Thymus (tissue), 11 donors: ENCODE measurements at regions not wholly inside any gene's neighbourhood (a gene's known extent, or its start where the extent isn't known, plus 50 kb on each side); places are given as distances from the start of the nearest gene placed in this dataset.
"Not testable (repeated sequence)": the region's sequence is repeated elsewhere in the genome, so short reads cannot be mapped to it uniquely, and the experiment has no call there.

Source experiments
- DNase-seq, 9 donors: peaks; one replicate each; pipeline ENCODE4 v3.0.0-alpha.2; 2013; ENCODE audit warnings: low spot score in 9 of 9, low read depth in 6 of 9, missing footprints in 1 of 9
- H3K27ac ChIP-seq, 2 donors: one replicate each; pipeline ENCODE4 v1.5.1; 2013; ENCODE audit warnings: control low read depth in 1 of 2, low read depth in 1 of 2, low read length in 1 of 2, mild to moderate bottlenecking in 1 of 2, moderate library complexity in 1 of 2
- H3K27me3 ChIP-seq, 2 donors: one replicate each; pipeline ENCODE4 v1.5.1; 2013; ENCODE audit warnings: low read length in 1 of 2; ENCODE audit not compliant: control insufficient read depth in 2 of 2, insufficient read depth in 1 of 2
- H3K36me3 ChIP-seq, 2 donors: one replicate each; pipeline ENCODE4 v1.5.1; 2013; ENCODE audit warnings: low read length in 1 of 2, mild to moderate bottlenecking in 1 of 2, moderate library complexity in 1 of 2; ENCODE audit not compliant: control insufficient read depth in 2 of 2, insufficient read depth in 2 of 2
- H3K4me1 ChIP-seq, 2 donors: one replicate each; pipeline ENCODE4 v1.5.1; 2013; ENCODE audit warnings: low read length in 2 of 2; ENCODE audit not compliant: control insufficient read depth in 2 of 2, insufficient read depth in 2 of 2
- H3K4me3 ChIP-seq, 2 donors: one replicate each; pipeline ENCODE4 v1.5.1; 2013; ENCODE audit warnings: low read length in 2 of 2, control low read depth in 1 of 2, mild to moderate bottlenecking in 1 of 2
- H3K9me3 ChIP-seq, 2 donors: one replicate each; pipeline ENCODE4 v1.5.1; 2013; ENCODE audit warnings: low read length in 1 of 2, mild to moderate bottlenecking in 1 of 2; ENCODE audit not compliant: control insufficient read depth in 2 of 2, insufficient read depth in 1 of 2
- WGBS: extraction: QIAGEN DNeasy Blood & Tissue Kit; methylation state at CpG from one replicate; pipeline ENCODE4 v1.1.7; 2013; 5-methylcytosine and 5-hydroxymethylcytosine counted together
- donor health status: healthy.

DNA sequence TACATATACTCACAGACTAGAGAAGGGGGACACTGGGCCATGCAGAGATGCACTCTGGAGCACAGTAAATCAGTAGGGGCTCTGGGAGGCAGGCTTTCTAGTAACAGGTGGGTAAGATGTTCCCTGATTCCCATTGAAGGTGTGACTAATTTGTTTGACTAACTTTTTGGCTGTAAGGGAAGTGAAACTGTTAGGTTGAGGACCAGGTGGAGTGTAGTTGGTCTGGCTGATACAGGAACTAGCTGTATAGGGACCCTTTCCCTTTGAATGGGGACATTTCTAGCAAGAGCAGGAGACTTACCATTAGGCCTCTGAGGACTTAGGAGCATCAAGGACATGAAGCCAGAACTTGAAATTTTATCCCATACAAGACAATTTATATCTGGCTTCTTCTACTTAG is 989.6 kb upstream of the COX7C start:
- Histone ChIP-seq H3K36me3 (no peaks in the 10 kb centered on the region), H3K27ac (no peak overlapping the region), H3K4me3 (no peak overlapping the region), H3K9me3 (no peaks in the 10 kb centered on the region), H3K4me1 (no peaks in the 10 kb centered on the region), H3K27me3 (no peaks in the 10 kb centered on the region)
- DNase-seq: no peak

DNA sequence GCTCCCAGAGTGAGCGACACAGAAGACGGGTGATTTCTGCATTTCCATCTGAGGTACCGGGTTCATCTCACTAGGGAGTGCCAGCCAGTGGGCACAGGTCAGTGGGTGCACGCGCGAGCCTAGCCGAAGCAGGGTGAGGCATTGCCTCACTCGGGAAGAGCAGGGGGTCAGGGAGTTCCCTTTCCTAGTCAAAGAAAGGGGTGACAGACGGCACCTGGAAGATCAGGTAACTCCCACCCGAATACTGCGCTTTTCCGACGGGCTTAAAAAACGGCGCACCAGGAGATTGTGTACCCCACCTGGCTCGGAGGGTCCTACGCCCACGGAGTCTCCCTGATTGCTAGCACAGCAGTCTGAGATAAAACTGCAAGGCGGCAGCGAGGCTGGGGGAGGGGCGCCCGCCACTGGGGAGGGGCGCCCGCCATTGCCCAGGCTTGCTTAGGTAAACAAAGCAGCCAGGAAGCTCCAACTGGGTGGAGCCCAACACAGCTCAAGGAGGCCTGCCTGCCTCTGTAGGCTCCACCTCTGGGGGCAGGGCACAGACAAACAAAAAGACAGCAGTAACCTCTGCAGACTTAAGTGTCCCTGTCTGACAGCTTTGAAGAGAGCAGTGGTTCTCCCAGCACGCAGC is 979.1 kb upstream of the COX7C start:
- H3K36me3 ChIP-seq, H3K4me3 ChIP-seq, H3K9me3 ChIP-seq, H3K27ac ChIP-seq, H3K4me1 ChIP-seq, H3K27me3 ChIP-seq, DNase-seq: not testable (repeated sequence)
- 97% methylated on average over 20 of the region's 25 CpGs for WGBS

DNA sequence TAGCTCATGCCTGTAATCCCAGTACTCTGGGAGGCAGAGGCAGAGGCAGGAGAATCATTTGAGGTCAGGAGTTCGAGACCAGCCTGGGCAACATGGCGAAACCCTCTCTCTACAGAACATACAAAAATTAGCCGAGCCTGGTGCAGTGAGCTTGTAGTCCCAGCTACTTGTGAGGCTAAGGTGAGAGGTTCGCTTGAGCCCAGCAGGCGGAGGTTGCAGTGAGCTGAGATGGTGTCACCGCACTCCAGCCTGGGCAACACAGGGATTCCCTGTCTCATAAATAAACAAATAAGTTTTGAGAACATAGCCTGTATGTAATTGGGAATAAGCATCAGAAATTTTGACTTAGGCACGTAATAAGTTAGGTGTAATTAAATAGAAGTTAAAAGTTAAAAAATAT is 971.7 kb upstream of the COX7C start:
- Histone ChIP-seq H3K27ac (no peak overlapping the region), H3K36me3 (no peaks in the 10 kb centered on the region), H3K4me3 (no peak overlapping the region), H3K4me1 (no peaks in the 10 kb centered on the region), H3K27me3 (no peaks in the 10 kb centered on the region), H3K9me3 (peaks cover 0 to 11% of the 10 kb centered on the region in 2 donors)
- WGBS: 94% methylated on average over 7 of the region's 7 CpGs
- DNase-seq: no peak

- WGBS: 91% methylated on average over 2 of the region's 2 CpGs
- H3K4me3 ChIP-seq: no peak overlapping the region
- H3K27ac ChIP-seq: no peak overlapping the region
- H3K4me1 ChIP-seq: no peaks in the 10 kb centered on the region
- no peaks in the 10 kb centered on the region for H3K36me3 ChIP-seq
- DNase-seq: no peak
- peaks cover 0 to 11% of the 10 kb centered on the region in 2 donors for H3K9me3 ChIP-seq
- no peaks in the 10 kb centered on the region for H3K27me3 ChIP-seq
Observed at GRCh38 chr5:85646641-85647040, 971.1 kb upstream of the COX7C start.

- 88% methylated on average over 25 of the region's 25 CpGs for WGBS
- H3K27me3 ChIP-seq: no peaks in the 10 kb centered on the region
- no peaks in the 10 kb centered on the region for H3K36me3 ChIP-seq
- H3K4me1 ChIP-seq: no peaks in the 10 kb centered on the region
- H3K9me3 ChIP-seq: peaks cover 0 to 11% of the 10 kb centered on the region in 2 donors
- no peak for DNase-seq
- no peak overlapping the region for H3K4me3 ChIP-seq
- no peak overlapping the region for H3K27ac ChIP-seq
Observed at GRCh38 chr5:85647349-85648127, 970.2 kb upstream of the COX7C start.

DNA sequence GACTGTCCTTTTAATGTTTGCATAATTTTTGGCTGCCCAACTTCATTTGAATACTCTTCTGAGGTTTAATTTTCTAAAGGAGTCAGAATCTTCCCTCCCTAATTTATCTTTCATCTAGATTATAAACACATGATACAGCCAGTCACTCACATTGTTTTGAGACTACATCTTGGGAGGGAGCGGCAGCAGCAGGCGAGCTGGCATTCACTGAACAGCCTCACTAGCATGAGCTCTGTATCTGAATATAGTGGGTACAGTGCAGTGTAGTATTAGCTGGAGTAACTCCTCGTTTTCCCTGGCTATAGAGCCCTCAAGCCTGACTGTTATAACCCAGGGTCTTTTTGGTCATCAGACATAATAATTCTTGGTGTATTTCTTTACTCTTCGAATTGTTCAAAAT is 969.2 kb upstream of the COX7C start:
- Histone ChIP-seq H3K4me3 (no peak overlapping the region), H3K27ac (no peak overlapping the region), H3K9me3 (peaks cover 0 to 11% of the 10 kb centered on the region in 2 donors), H3K36me3 (no peaks in the 10 kb centered on the region), H3K27me3 (no peaks in the 10 kb centered on the region), H3K4me1 (no peaks in the 10 kb centered on the region)
- WGBS: 81% methylated on average over 4 of the region's 4 CpGs
- DNase-seq: no peak

DNA sequence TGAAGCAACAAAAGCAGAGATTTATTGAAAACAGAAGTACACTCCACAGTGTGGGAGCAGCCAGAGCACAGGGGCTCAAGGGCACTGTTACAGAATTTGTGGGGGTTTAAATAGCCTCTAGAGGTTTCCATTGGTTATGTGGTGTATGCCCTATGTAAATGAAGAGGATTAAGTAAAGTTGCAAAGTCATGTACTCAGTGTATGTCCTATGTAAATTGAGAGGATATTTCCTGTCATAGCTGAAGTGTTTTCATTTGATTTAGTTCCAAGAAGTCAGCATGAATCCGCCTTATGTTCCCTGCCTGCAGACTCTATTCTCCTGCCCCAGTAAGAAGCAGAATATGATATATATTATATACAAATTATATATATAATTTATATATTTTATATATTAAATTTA is 966.0 kb upstream of the COX7C start:
- Histone ChIP-seq H3K27me3 (no peaks in the 10 kb centered on the region), H3K9me3 (peaks cover 0 to 9% of the 10 kb centered on the region in 2 donors), H3K4me3 (no peak overlapping the region), H3K4me1 (no peaks in the 10 kb centered on the region), H3K27ac (no peak overlapping the region), H3K36me3 (no peaks in the 10 kb centered on the region)
- WGBS: 91% methylated on average over 1 of the region's 1 CpG
- DNase-seq: no peak

DNA sequence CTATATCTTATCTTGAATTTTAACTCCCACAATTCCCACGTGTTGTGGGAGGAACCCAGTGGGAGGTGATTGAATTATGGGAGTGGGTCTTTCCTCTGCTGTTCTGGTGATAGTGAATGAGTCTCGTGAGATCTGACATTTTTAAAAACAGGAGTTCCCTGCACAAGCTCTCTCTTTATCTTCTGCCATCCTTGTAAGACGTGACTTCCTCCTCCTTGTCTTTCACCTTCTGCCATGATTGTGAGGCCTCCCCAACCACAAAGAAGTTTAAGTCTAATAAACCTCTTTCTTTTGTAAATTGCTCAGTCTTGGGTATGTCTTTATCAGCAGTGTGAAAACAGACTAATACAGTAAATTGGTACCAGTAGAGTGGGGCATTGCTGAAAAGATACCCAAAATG is 963.6 kb upstream of the COX7C start:
- H3K27ac ChIP-seq, H3K4me1 ChIP-seq, H3K9me3 ChIP-seq, H3K27me3 ChIP-seq, DNase-seq, H3K36me3 ChIP-seq, H3K4me3 ChIP-seq: not testable (repeated sequence)
- 90% methylated on average over 3 of the region's 3 CpGs for WGBS

- Histone ChIP-seq H3K27me3 (no peaks in the 10 kb centered on the region), H3K36me3 (no peaks in the 10 kb centered on the region), H3K4me3 (no peak overlapping the region), H3K9me3 (peaks cover 0 to 3% of the 10 kb centered on the region in 2 donors), H3K27ac (no peak overlapping the region), H3K4me1 (no peaks in the 10 kb centered on the region)
- DNase-seq: no peak
- 83% methylated on average over 3 of the region's 3 CpGs for WGBS
Observed at GRCh38 chr5:85656050-85656449, 961.7 kb upstream of the COX7C start.
